HAP-1 (cell line): ENCODE measurements at regions not wholly inside any gene's neighbourhood (a gene's known extent, or its start where the extent isn't known, plus 50 kb on each side); places are given as distances from the start of the nearest gene placed in this dataset.
"Not testable (repeated sequence)": the region's sequence is repeated elsewhere in the genome, so short reads cannot be mapped to it uniquely, and the experiment has no call there.

Experiments
- DNase-seq, 2 experiments: peaks; one replicate each; pipeline ENCODE4 v3.0.0-alpha.2; 2016 to 2020; ENCODE audit warnings: low spot score in 2 of 2
- H3K27me3 ChIP-seq: fragments of 250-450 bp; sonication (Bioruptor Pico); 2 replicates; pipeline ENCODE4 v1.5.1; 2020; ENCODE audit warnings: low read depth, mild to moderate bottlenecking, moderate library complexity
- H3K36me3 ChIP-seq: fragments of 250-450 bp; sonication (Bioruptor Pico); replicated peaks from 2 replicates; pipeline ENCODE4 v1.5.1; 2020; ENCODE audit warnings: mild to moderate bottlenecking
- H3K4me1 ChIP-seq: fragments of 250-450 bp; sonication (Bioruptor Pico); 2 replicates; pipeline ENCODE4 v1.5.1; 2020; ENCODE audit warnings: mild to moderate bottlenecking
- H3K4me3 ChIP-seq: fragments of 250-450 bp; sonication (Bioruptor Pico); 2 replicates; pipeline ENCODE4 v1.5.1; 2020; ENCODE audit warnings: mild to moderate bottlenecking, moderate library complexity
- H3K9me3 ChIP-seq: fragments of 250-450 bp; sonication (Bioruptor Pico); 2 replicates; pipeline ENCODE4 v1.5.1; 2020; ENCODE audit warnings: mild to moderate bottlenecking, moderate library complexity
- in situ Hi-C: fragments of 300-500 bp; cut with MboI; formaldehyde crosslinking; loops from 3 replicates; pipeline ENCODE4 v1.14.3; 2020; ENCODE audit warnings: low sequenced_read_pairs, inconsistent platforms, mixed read lengths

GRCh38 chr17:52686140-52686539 is 527.6 kb upstream of the CA10 start:
- Histone ChIP-seq H3K4me1 (no peaks in the 10 kb centered on the region), H3K9me3 (no peaks in the 10 kb centered on the region), H3K27me3 (no peaks in the 10 kb centered on the region), H3K36me3 (no peaks in the 10 kb centered on the region), H3K4me3 (no peak overlapping the region)
- no peak for DNase-seq
- in situ Hi-C loops = no loop called here

GRCh38 chr17:52681480-52681879 is 523.0 kb upstream of the CA10 start:
- in situ Hi-C loops = no loop called here
- no peaks in the 10 kb centered on the region for H3K4me1 ChIP-seq
- no peak for DNase-seq
- no peak overlapping the region for H3K4me3 ChIP-seq
- no peaks in the 10 kb centered on the region for H3K36me3 ChIP-seq
- H3K9me3 ChIP-seq = no peaks in the 10 kb centered on the region
- no peaks in the 10 kb centered on the region for H3K27me3 ChIP-seq

- H3K27me3 ChIP-seq = no peaks in the 10 kb centered on the region
- H3K4me1 ChIP-seq = no peaks in the 10 kb centered on the region
- in situ Hi-C loops = no loop called here
- H3K36me3 ChIP-seq = no peaks in the 10 kb centered on the region
- no peaks in the 10 kb centered on the region for H3K9me3 ChIP-seq
- no peak for DNase-seq
- H3K4me3 ChIP-seq = no peak overlapping the region
Observed at GRCh38 chr17:52678211-52678610, 519.7 kb upstream of the CA10 start.

GRCh38 chr17:52674686-52675085 is 516.2 kb upstream of the CA10 start:
- in situ Hi-C loops = no loop called here
- H3K36me3 ChIP-seq = no peaks in the 10 kb centered on the region
- H3K27me3 ChIP-seq = no peaks in the 10 kb centered on the region
- DNase-seq = no peak
- no peak overlapping the region for H3K4me3 ChIP-seq
- no peaks in the 10 kb centered on the region for H3K9me3 ChIP-seq
- H3K4me1 ChIP-seq = no peaks in the 10 kb centered on the region

GRCh38 chr17:52673791-52674190 is 515.3 kb upstream of the CA10 start:
- no peaks in the 10 kb centered on the region for H3K36me3 ChIP-seq
- no peaks in the 10 kb centered on the region for H3K9me3 ChIP-seq
- in situ Hi-C loops = no loop called here
- no peaks in the 10 kb centered on the region for H3K4me1 ChIP-seq
- no peak for DNase-seq
- H3K27me3 ChIP-seq = no peaks in the 10 kb centered on the region
- H3K4me3 ChIP-seq = no peak overlapping the region

- H3K4me1 ChIP-seq = no peaks in the 10 kb centered on the region
- no peaks in the 10 kb centered on the region for H3K9me3 ChIP-seq
- in situ Hi-C loops = no loop called here
- H3K36me3 ChIP-seq = no peaks in the 10 kb centered on the region
- H3K27me3 ChIP-seq = no peaks in the 10 kb centered on the region
- no peak overlapping the region for H3K4me3 ChIP-seq
- no peak for DNase-seq
Observed at GRCh38 chr17:52666264-52666663, 507.8 kb upstream of the CA10 start.

- Histone ChIP-seq H3K27me3 (no peaks in the 10 kb centered on the region), H3K9me3 (no peaks in the 10 kb centered on the region), H3K36me3 (no peaks in the 10 kb centered on the region), H3K4me1 (no peaks in the 10 kb centered on the region), H3K4me3 (no peak overlapping the region)
- in situ Hi-C loops = no loop called here
- DNase-seq = no peak
Observed at GRCh38 chr17:52660692-52661091, 502.2 kb upstream of the CA10 start.

- in situ Hi-C loops = no loop called here
- no peaks in the 10 kb centered on the region for H3K36me3 ChIP-seq
- H3K4me3 ChIP-seq = no peak overlapping the region
- no peak for DNase-seq
- H3K4me1 ChIP-seq = no peaks in the 10 kb centered on the region
- no peaks in the 10 kb centered on the region for H3K27me3 ChIP-seq
- no peaks in the 10 kb centered on the region for H3K9me3 ChIP-seq
Observed at GRCh38 chr17:52653014-52653413, 494.5 kb upstream of the CA10 start.

- no peak for DNase-seq
- in situ Hi-C loops = no loop called here
- no peaks in the 10 kb centered on the region for H3K27me3 ChIP-seq
- no peak overlapping the region for H3K4me3 ChIP-seq
- H3K36me3 ChIP-seq = no peaks in the 10 kb centered on the region
- H3K9me3 ChIP-seq = no peaks in the 10 kb centered on the region; the same call in 1 of the 2 replicates
- H3K4me1 ChIP-seq = no peaks in the 10 kb centered on the region
Observed at GRCh38 chr17:52648995-52649394, 490.5 kb upstream of the CA10 start.

- no peaks in the 10 kb centered on the region; the same call in 1 of the 2 replicates for H3K9me3 ChIP-seq
- no peak for DNase-seq
- no peaks in the 10 kb centered on the region for H3K36me3 ChIP-seq
- in situ Hi-C loops = no loop called here
- no peaks in the 10 kb centered on the region for H3K27me3 ChIP-seq
- no peak overlapping the region for H3K4me3 ChIP-seq
- no peaks in the 10 kb centered on the region for H3K4me1 ChIP-seq
Observed at GRCh38 chr17:52647411-52647810, 488.9 kb upstream of the CA10 start.

GRCh38 chr17:52636443-52636842 is 477.9 kb upstream of the CA10 start:
- DNase-seq = no peak
- H3K36me3 ChIP-seq = no peaks in the 10 kb centered on the region
- H3K9me3 ChIP-seq = no peaks in the 10 kb centered on the region
- H3K4me3 ChIP-seq = no peak overlapping the region
- in situ Hi-C loops = no loop called here
- no peaks in the 10 kb centered on the region for H3K27me3 ChIP-seq
- no peaks in the 10 kb centered on the region for H3K4me1 ChIP-seq

- no peaks in the 10 kb centered on the region for H3K4me1 ChIP-seq
- no peak overlapping the region for H3K4me3 ChIP-seq
- DNase-seq = no peak
- H3K27me3 ChIP-seq = no peaks in the 10 kb centered on the region
- H3K36me3 ChIP-seq = no peaks in the 10 kb centered on the region
- in situ Hi-C loops = no loop called here
- H3K9me3 ChIP-seq = no peaks in the 10 kb centered on the region
Observed at GRCh38 chr17:52606590-52606989, 448.1 kb upstream of the CA10 start.

GRCh38 chr17:52606098-52606497 is 447.6 kb upstream of the CA10 start:
- Histone ChIP-seq H3K4me1 (no peaks in the 10 kb centered on the region), H3K4me3 (no peak overlapping the region), H3K27me3 (no peaks in the 10 kb centered on the region), H3K9me3 (no peaks in the 10 kb centered on the region), H3K36me3 (no peaks in the 10 kb centered on the region)
- in situ Hi-C loops = no loop called here
- DNase-seq = no peak

GRCh38 chr17:52604105-52604504 is 445.6 kb upstream of the CA10 start:
- in situ Hi-C loops = no loop called here
- H3K4me1 ChIP-seq = no peaks in the 10 kb centered on the region
- no peaks in the 10 kb centered on the region for H3K27me3 ChIP-seq
- DNase-seq = no peak
- no peak overlapping the region for H3K4me3 ChIP-seq
- H3K36me3 ChIP-seq = no peaks in the 10 kb centered on the region
- H3K9me3 ChIP-seq = no peaks in the 10 kb centered on the region

- H3K4me1 ChIP-seq, H3K36me3 ChIP-seq, in situ Hi-C loops, H3K4me3 ChIP-seq, H3K27me3 ChIP-seq, DNase-seq, H3K9me3 ChIP-seq: not testable (repeated sequence)
Observed at GRCh38 chr17:52597452-52598215, 439.1 kb upstream of the CA10 start.
